GM19455 (cell line): ENCODE measurements at regions not wholly inside any gene's neighbourhood (a gene's known extent, or its start where the extent isn't known, plus 50 kb on each side); places are given as distances from the start of the nearest gene placed in this dataset.
"Not testable (repeated sequence)": the region's sequence is repeated elsewhere in the genome, so short reads cannot be mapped to it uniquely, and the experiment has no call there.

Source experiments
- ATAC-seq: cut with Tn5 transposase; IDR thresholded peaks from one replicate; pipeline ENCODE4 v1.9.1; 2021; ENCODE audit not compliant: unreplicated experiment

GRCh38 chr2:210730672-210731071, 174.3 kb downstream of the CPS1 start:
- no peak for ATAC-seq

- not testable (repeated sequence) for ATAC-seq
These were observed 190.4 kb downstream of the CPS1 start for GRCh38 chr2:210746826-210747225.

DNA sequence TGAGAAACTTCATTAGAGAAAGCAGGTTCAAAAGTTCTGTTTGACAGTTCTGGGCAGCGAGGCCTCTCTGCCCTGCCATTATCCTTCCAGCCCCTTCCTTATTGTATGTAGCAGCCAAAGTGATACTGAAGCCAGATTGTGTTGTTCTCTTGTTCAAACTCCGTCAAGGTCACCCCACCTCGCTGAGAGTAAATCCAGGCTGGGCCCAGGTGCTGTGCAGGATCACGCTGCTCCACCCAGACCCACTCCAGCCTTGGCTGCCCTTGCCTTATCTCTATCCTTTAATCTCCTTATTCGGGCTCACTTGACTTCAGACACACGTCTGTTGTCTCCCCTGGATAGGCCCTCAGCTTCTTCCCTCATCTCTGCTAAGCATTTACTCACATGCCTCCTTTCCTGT, 196.1 kb downstream of the CPS1 start:
- no peak for ATAC-seq

DNA sequence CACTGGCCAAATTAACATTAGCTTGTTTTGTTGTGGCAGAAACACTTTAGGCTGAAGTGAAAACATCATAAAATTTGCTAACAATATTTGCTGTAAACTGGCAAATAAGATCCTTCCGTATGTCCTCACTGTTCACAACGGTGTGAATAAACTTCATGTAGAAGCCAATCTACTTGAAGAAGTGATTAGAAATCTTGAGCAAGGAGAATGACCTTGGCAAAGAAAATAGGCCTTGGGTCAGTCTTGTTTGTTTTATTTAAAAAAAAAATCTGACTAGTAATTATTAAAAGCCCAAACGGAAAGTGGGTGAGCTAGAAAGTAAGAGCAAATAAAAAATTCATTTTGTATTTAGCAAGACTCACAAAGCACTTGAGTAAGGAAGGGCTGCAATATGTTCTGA, 197.0 kb downstream of the CPS1 start:
- ATAC-seq, result no peak

DNA sequence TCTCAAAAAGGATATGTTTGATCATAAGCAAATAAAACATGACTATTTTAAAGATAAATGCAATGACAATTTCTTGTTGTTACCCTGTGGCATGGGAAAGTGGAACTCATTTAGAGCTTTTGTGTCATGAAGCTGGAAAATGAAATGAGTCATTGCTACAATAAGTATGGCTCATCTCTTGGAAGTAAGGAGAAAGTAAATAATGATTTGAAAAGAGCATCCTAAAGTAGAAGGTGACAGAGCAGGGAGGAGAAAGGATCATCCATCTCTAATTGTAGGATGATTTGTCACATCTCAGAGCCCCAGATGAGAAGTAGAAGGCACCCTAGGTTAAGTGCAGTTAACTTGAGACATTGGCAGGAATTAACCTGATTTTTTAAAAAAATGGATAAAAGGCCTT, 200.5 kb downstream of the CPS1 start:
- ATAC-seq, result no peak

GRCh38 chr2:210762604-210763588, 206.5 kb downstream of the CPS1 start:
- ATAC-seq, result no peak

GRCh38 chr2:210768329-210768910, 212.0 kb downstream of the CPS1 start:
- ATAC-seq, result no peak

GRCh38 chr2:210776756-210777155, 220.4 kb downstream of the CPS1 start:
- no peak for ATAC-seq

GRCh38 chr2:210782222-210782621, 225.8 kb downstream of the CPS1 start:
- no peak for ATAC-seq

GRCh38 chr2:210787831-210788230, 231.4 kb downstream of the CPS1 start:
- ATAC-seq, result not testable (repeated sequence)

- no peak for ATAC-seq
These were observed 235.6 kb downstream of the CPS1 start for GRCh38 chr2:210792000-210792399.

DNA sequence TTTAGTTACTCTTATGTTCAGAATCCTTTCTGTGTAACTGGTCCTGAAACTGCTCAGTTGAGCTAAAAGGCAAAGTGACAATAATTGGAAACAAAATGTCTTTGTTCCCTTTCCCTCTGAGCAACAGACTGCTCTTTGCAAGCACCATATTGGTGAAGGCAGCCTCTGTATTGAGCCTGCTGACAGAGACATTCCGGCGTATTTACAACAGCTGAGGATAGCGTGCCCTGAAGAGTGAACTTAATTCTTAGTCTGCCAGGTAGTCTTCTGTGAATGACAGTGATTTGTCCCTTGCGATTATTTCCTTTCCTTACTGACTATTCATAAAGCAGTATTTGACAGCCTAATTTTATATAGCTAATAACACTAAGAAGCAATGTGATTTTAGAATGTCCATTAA, 239.1 kb downstream of the CPS1 start:
- no peak for ATAC-seq

DNA sequence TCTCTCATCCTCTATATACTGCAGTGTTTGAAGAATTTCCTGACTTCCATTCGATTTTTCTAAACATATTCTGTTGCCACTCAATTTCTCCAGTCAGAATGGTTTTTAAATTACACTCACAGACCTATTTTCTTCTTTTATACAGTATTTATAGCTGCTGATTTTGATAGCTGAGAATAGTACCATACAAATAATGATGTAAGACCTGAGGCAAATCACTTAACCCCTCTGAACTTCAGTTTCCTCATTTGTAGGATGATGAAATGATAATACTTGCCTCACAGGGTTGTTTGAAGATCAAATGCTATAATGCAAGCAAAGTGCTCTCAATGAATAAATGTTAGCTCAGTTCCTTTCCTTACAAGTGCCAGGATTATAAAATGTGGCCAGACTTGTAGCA, 241.8 kb downstream of the CPS1 start:
- no peak for ATAC-seq

- no peak for ATAC-seq
These were observed 258.0 kb downstream of the CPS1 start for GRCh38 chr2:210814251-210815025.

GRCh38 chr2:210816769-210817168, 260.4 kb downstream of the CPS1 start:
- ATAC-seq, result no peak

GRCh38 chr2:210818473-210818872, 262.1 kb downstream of the CPS1 start:
- ATAC-seq, result no peak

DNA sequence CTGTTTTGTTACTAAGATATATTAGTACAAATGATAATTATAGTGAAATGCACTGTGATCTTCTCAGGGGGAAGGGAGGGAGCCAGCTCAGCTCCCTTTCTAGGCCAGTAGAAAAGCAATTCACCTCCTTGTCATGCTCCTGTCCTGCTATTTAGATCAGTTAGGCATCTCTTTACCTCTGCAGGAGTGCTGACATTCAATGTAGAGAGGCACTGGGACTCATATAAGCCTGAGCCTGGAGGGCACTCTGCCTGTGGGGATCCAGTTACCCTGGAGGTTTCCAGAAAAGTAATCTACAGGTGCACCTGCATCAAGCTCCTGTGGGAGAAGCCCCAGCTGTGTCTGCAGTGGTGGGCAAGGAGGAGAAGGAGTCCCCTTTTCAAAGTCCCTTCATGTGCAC, 277.0 kb downstream of the CPS1 start:
- no peak for ATAC-seq

DNA sequence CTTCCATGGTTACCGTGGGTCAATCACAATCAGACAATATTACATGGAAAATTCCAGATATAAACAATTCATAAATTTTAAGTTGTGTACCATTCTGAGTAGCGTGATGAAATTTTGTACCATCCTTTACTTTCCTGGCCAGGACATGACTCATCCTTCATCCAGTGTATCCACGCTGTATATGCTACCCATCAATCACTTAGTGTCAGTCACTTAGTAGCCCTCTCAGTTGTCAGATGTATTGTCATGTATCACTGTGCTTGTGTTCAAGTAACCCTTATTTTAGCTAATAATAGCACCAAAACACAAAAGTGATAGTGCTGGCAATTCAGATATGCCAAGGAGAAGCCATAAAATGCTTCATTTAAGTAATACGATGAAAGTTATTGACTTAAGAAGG, 282.6 kb downstream of the CPS1 start:
- no peak for ATAC-seq

GRCh38 chr2:210839450-210839849, 283.1 kb downstream of the CPS1 start:
- ATAC-seq, result no peak

DNA sequence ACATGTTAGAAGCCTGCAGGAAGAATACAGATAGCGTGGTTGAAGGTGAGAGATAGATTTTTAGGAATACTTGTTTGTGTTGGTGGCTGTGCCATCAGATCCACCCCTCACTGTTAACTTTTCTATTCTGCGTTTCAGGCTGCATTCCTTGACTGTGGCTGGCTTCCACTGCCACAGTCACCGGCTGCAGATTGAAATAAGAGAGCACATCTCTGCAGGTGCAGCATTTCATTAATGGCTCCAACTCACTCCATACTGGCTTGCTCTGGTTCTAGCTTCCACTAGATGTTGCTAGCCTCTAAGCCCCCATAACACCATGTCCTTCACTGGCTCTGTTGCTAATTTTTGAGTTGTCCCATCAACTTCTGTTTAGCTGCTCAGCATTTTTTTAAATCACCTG, 286.5 kb downstream of the CPS1 start:
- ATAC-seq, result no peak

DNA sequence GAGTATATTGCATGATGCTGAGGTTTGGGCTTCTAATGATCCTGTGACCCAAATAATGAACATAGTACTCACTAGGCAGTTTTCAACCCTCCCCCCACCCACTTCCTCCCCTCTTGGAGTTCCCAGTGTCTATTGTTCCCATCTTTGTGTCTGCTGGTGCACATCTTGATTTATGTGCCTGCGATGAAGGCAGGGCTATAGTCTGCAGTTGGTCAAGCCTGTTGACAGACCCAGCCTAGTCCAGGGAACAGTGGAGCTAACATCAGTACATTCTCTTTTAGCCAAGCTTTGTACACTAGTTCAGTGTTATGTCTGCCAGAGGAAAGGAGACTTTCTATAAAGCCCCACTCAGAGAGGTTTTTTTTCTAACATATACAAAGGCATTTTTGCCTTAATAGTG, 287.6 kb downstream of the CPS1 start:
- no peak for ATAC-seq

DNA sequence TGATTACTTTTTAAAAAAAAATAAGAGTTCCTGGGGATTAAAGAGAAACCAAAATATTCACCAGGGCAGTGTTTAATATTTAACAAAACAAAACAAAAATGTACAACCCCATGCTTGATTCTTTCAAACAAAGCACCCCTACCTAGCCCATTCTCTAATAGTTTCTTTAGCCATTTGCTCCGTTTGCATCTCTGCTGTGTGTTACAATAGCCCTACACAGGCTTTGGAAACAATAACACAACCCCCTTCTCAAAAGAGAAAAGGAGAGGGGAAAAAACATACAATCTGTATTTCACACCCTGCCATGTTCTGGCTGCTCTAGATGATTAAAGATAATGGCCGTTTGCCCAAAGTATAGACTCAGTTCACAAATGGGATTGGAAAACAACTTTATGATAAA, 302.9 kb downstream of the CPS1 start:
- no peak for ATAC-seq
